ENCODE measurements at regions not wholly inside any gene's neighbourhood (a gene's known extent, or its start where the extent isn't known, plus 50 kb on each side); places are given as distances from the start of the nearest gene placed in this dataset.

DNA sequence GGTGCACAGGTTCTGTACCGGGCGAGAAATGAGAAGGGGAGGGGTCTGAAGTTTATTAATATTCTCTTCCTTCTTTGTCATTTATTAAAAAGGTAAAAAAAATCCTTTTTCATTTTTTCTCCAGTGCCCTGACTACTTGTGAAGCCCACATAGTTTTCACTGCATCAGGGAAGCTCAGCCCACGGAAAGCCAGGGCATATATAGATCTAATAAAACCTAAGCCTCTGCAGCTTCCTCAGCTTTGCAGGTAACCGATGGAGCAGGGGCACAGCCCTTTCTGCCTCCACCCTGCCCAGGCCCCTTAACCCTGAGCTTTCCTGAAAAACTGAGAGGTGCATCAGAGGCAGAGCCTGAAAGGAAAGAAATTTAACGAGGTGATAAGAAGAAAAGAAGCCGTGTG is 140.1 kb downstream of the NXPE2 start:
- TF ChIP-seq, protein P1, sequence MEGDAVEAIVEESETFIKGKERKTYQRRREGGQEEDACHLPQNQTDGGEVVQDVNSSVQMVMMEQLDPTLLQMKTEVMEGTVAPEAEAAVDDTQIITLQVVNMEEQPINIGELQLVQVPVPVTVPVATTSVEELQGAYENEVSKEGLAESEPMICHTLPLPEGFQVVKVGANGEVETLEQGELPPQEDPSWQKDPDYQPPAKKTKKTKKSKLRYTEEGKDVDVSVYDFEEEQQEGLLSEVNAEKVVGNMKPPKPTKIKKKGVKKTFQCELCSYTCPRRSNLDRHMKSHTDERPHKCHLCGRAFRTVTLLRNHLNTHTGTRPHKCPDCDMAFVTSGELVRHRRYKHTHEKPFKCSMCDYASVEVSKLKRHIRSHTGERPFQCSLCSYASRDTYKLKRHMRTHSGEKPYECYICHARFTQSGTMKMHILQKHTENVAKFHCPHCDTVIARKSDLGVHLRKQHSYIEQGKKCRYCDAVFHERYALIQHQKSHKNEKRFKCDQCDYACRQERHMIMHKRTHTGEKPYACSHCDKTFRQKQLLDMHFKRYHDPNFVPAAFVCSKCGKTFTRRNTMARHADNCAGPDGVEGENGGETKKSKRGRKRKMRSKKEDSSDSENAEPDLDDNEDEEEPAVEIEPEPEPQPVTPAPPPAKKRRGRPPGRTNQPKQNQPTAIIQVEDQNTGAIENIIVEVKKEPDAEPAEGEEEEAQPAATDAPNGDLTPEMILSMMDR (IDR thresholded peaks at IDR 0.05): no peak
- no peak for DNase-seq (ENCODE audit: low spot score)
- Histone ChIP-seq H3K27ac (no peak overlapping the region), H3K4me3 (no peak overlapping the region)

DNA sequence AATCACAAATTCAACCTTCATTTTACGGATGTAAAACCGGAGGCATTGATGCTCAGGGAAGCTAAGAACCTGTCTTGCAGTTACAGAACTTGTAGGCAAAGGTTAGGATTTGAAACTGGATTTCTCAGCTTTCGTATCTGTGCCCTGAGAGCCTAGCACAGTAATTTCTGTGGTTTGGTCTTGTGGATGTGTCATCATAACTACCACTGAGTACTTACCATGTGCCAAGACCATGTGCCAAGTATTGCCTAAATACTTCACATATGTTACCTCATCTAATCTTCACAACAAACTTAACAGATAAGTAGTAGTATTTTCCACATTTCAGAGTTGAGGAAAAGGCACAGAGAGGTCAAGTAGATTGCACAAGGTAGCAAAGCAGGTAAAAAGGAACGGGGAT is 140.7 kb downstream of the NXPE2 start:
- no peak overlapping the region for H3K27ac ChIP-seq
- no peak for DNase-seq (ENCODE audit: low spot score)
- TF ChIP-seq, protein P1 (IDR thresholded peaks at IDR 0.05): no peak
- no peak overlapping the region for H3K4me3 ChIP-seq

DNA sequence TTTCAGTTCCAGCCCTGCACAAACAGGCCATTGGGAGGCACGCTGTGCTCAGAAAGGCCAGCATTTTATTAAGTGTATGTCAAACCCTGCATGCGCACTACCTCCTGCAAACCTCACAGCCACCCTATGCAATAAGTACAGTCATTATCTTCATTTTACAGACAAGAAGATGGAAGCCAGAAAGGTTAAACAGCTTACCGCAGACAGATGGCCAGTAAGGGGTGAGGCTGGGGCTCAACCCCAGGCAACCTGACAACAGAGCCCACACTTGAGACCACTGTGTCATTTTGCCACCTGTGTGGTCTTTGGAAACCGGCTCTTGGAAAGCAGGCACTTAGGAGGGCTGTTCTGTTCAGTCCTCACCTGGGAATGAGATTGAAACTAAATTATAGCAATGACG is 142.3 kb downstream of the NXPE2 start:
- TF ChIP-seq, protein P1 (IDR thresholded peaks at IDR 0.05): no peak
- H3K4me3 ChIP-seq: no peak overlapping the region

DNA sequence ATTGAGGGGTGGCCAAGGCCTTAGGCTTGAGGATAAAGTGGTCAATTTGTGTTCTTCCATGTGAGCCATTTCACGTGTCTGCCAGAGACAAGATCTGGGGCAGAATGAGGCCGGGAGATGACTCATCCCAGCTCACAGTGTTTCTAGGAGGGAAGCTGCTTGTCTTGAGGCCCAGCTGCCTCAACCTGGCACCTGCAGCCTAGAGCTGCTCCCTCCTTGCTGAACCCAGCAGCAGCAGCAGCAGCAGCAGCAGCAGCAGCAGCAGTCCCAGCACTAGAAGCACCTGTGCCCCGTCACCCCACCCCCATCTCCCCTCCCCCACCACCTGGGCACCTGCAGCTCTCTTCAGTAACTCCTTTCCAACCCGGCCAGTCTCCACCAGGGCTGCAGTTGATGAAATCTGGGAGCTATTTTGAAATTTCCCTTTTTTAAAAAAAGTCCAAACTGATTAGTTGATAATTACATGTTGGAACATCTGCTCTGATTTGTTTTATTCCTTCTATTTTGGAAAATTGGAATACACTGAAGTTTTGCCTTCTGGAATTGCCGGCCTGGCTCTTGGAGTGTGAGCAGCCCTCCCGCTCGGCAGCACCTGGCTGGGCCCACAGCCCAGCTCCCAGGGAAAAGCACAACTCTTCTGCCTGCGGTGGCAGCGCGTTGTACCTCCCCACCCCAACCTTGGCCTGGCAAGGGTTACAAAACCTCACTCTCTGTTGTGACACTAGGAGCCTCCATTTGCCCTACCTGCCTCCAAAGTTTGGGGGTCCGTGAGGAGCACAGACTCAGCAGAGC is 143.5 kb downstream of the NXPE2 start:
- H3K4me3 ChIP-seq: no peak overlapping the region
- TF ChIP-seq, protein P1 (IDR thresholded peaks at IDR 0.05): no peak
- H3K27ac ChIP-seq: no peak overlapping the region
- DNase-seq (ENCODE audit: low spot score): no peak

More for the DNA sequence above, 142.3 kb downstream of the NXPE2 start:
- no peak overlapping the region for H3K27ac ChIP-seq
- DNase-seq (ENCODE audit: low spot score): no peak

DNA sequence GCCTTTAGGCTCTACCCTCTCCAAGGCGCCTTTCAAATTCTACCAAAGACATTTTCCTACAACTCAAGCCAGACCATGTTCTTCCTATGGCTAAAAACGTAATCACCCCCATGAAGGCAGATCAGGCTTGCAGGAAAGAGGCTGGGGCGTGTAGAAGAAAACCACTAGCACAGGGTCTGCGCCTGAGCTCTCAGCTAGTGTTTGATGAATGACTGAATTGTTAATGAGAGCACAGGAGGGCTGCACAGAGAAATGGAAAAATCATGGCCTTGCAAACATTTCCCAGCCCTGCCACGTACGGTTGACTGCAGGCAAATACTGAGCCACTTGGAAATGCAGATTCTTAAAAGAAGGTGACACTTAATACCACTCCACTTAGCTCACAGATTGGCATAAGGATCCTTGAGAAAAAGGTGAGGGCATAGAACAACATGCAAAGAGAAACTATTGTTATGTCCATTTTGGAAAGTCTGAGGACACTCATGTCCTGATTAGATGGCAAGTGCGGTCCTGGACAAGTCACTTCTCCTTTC is 148.6 kb downstream of the NXPE2 start:
- no peak for DNase-seq (ENCODE audit: low spot score)
- TF ChIP-seq, protein P1 (IDR thresholded peaks at IDR 0.05): no peak
- H3K27ac ChIP-seq: no peak overlapping the region
- H3K4me3 ChIP-seq: no peak overlapping the region

DNA sequence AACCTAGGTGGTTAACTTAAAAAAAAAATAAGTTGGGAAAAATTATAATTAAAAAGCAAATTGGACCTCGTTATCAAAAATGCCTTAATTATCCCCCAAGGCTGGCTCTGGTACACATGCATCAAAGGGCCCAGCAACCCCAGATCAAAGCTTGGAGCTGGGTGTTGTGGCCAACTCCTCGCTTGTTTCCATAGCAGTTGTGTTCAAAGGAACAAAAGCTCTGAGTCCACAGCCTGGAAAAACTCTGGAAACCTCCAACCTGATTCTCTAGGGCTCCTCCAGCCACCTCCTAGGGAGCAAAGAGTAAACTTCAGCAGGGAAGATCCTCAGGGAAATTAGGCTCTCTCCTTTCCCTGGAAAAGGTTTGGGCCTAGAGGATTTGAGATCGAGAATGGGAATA is 149.4 kb downstream of the NXPE2 start:
- TF ChIP-seq, protein P1 (IDR thresholded peaks at IDR 0.05): no peak
- no peak overlapping the region for H3K4me3 ChIP-seq
- no peak for DNase-seq (ENCODE audit: low spot score)
- no peak overlapping the region for H3K27ac ChIP-seq

DNA sequence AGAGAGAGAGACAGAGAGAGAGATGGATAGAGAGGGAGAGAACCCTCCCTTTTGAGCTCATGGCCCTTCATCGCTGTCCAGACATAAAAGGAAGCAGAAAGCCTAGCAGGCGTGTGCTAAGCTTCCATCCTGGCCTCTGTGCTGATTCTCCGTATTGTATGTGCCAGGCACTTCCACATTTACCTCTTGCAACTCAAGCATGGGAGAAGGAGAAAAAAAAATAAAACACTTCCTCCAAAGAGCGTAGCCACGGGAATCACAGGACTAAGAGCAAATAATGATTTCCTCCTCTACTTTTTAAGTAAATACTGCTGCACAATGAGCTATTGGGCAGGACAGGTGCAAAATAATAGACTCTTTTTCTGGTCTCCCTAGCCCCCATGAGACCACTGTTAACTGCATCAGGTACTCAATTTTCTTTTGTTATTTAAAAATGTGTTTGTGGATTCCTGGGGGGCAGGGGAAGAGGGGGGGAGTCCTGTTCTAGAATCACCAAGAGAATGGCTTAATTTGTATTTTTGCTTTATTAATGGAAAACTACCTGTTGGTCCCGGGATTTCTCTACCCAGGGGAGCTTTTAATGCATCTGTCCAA is 154.3 kb downstream of the NXPE2 start:
- TF ChIP-seq, protein P1 (IDR thresholded peaks at IDR 0.05): no peak
- DNase-seq (ENCODE audit: low spot score): no peak
- no peak overlapping the region for H3K27ac ChIP-seq
- no peak overlapping the region for H3K4me3 ChIP-seq
